ENCODE measurements at regions not wholly inside any gene's neighbourhood (a gene's known extent, or its start where the extent isn't known, plus 50 kb on each side); places are given as distances from the start of the nearest gene placed in this dataset.

GRCh38 chr11:24046731-24047130 lies 450.1 kb upstream of the LUZP2 start:
- in situ Hi-C loops (cut with HindIII; ENCODE audit: low sequenced_read_pairs), result no loop called here
- no peak overlapping the region for H3K4me3 ChIP-seq (ENCODE audit: low read depth, low read length)
- DNase-seq (ENCODE audit: low read depth, low spot score), result no peak

DNA sequence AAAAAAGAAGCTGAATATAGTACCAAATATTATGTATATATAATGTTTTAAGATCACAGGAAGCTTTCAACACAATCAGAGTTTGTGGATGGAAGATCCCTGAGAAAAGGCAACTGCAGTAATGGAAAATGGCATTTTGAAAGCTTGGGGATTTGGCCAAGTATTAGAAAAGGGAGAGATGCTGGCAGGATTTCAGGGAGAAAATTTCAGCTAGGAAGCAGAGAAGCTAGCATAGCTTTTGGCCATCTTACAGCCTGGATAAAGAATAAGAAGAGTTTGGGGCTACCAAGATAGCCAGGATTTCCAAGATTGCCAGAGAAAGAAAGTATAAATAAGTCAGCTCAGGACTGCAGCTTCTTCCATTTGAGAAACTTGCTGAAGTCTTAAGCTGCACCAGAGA lies 440.8 kb upstream of the LUZP2 start:
- no peak for DNase-seq (ENCODE audit: low read depth, low spot score)
- in situ Hi-C loops (cut with HindIII; ENCODE audit: low sequenced_read_pairs), result no loop called here
- H3K4me3 ChIP-seq (ENCODE audit: low read depth, low read length), result no peak overlapping the region
- no peak for TF ChIP-seq CTCF (IDR thresholded peaks at IDR 0.05; ENCODE audit: low read depth, low read length)

More at GRCh38 chr11:24046731-24047130, 450.1 kb upstream of the LUZP2 start:
- no peak for TF ChIP-seq CTCF (IDR thresholded peaks at IDR 0.05; ENCODE audit: low read depth, low read length)

GRCh38 chr11:24060125-24060524 lies 436.7 kb upstream of the LUZP2 start:
- no peak overlapping the region for H3K4me3 ChIP-seq (ENCODE audit: low read depth, low read length)
- DNase-seq (ENCODE audit: low read depth, low spot score), result no peak
- no peak for TF ChIP-seq CTCF (IDR thresholded peaks at IDR 0.05; ENCODE audit: low read depth, low read length)
- in situ Hi-C loops (cut with HindIII; ENCODE audit: low sequenced_read_pairs), result no loop called here

- H3K4me3 ChIP-seq (ENCODE audit: low read depth, low read length), result no peak overlapping the region
- in situ Hi-C loops (cut with HindIII; ENCODE audit: low sequenced_read_pairs), result no loop called here
- TF ChIP-seq CTCF (IDR thresholded peaks at IDR 0.05; ENCODE audit: low read depth, low read length), result no peak
- peak; percentile 54 for DNase-seq (ENCODE audit: low read depth, low spot score)
Measured at GRCh38 chr11:24064309-24064903, 432.4 kb upstream of the LUZP2 start.

DNA sequence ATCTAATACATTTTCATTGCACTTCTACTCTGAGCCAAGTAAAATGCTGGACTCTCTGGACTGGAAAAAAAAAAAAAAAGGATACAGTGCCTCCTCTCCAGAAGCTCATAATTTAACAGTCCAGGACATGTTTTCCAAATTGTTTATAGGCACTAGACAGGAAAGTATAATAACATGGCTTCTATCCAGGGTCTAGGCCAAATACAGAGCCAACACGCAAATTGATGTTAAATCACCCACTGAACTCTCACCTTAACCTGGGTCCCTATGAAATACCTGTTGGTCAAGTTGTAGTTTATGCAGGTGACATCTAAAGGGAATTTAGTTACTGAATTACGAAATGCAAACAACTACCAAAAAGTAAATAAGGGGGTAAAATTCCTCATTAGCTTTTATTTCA lies 428.7 kb upstream of the LUZP2 start:
- H3K4me3 ChIP-seq (ENCODE audit: low read depth, low read length), result no peak overlapping the region
- in situ Hi-C loops (cut with HindIII; ENCODE audit: low sequenced_read_pairs), result no loop called here

GRCh38 chr11:24070435-24070834 lies 426.4 kb upstream of the LUZP2 start:
- DNase-seq (ENCODE audit: low read depth, low spot score), result no peak
- no peak for TF ChIP-seq CTCF (IDR thresholded peaks at IDR 0.05; ENCODE audit: low read depth, low read length)
- no peak overlapping the region for H3K4me3 ChIP-seq (ENCODE audit: low read depth, low read length)
- in situ Hi-C loops (cut with HindIII; ENCODE audit: low sequenced_read_pairs), result no loop called here

More for the DNA sequence above, 428.7 kb upstream of the LUZP2 start:
- DNase-seq (ENCODE audit: low read depth, low spot score), result no peak
- no peak for TF ChIP-seq CTCF (IDR thresholded peaks at IDR 0.05; ENCODE audit: low read depth, low read length)
